Memory B cell (primary cell): ENCODE measurements at regions not wholly inside any gene's neighbourhood (a gene's known extent, or its start where the extent isn't known, plus 50 kb on each side); places are given as distances from the start of the nearest gene placed in this dataset.

Experiments used
- ATAC-seq: fragments of 150-1000 bp; cut with Tn5 transposase; 2 replicates; pipeline ENCODE4 v1.10.0; 2021; ENCODE audit warnings: low read depth, mild to moderate bottlenecking, moderate library complexity
- DNase-seq, 2 donors: peaks; one replicate each; pipeline ENCODE4 v3.0.0; 2022; ENCODE audit warnings: low spot score in 2 of 2
- H3K27ac Mint-ChIP-seq: one replicate; pipeline ENCODE4 v1.8.0; 2022; ENCODE audit warnings: mild to moderate bottlenecking, moderate library complexity, mixed read lengths
- H3K27me3 Mint-ChIP-seq: one replicate; pipeline ENCODE4 v1.8.0; 2022; ENCODE audit warnings: mixed read lengths
- H3K36me3 Mint-ChIP-seq: one replicate; pipeline ENCODE4 v1.8.0; 2022; ENCODE audit warnings: mild to moderate bottlenecking, mixed read lengths
- H3K4me1 Mint-ChIP-seq: one replicate; pipeline ENCODE4 v1.8.0; 2022; ENCODE audit warnings: mixed read lengths
- H3K4me3 Mint-ChIP-seq: one replicate; pipeline ENCODE4 v1.8.0; 2022; ENCODE audit warnings: mild to moderate bottlenecking, moderate library complexity, mixed read lengths
- H3K9me3 Mint-ChIP-seq: one replicate; pipeline ENCODE4 v1.8.0; 2022; ENCODE audit warnings: mixed read lengths

DNA sequence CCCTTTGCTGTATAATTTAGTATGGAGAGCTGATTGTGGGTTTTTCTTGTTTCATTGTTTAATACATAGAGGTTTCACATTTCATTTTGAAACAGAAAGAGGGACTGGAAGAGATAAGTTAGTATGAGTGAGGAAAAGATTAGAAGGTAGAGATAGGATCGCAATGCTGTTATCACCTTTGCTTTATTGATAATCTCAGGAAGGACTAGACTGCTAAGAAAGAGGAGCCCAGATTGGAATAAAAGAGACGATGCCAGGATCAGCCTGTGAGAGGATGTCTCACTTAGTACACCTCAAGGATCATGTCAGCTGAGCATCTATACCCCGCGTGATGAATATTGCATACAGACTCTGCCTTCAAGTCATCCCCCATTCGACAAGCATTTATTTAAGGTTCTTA is 178.0 kb upstream of the DMAC1 start:
- Mint-ChIP-seq H3K27ac (no peak overlapping the region), H3K27me3 (no peaks in the 10 kb centered on the region), H3K36me3 (no peaks in the 10 kb centered on the region), H3K4me3 (no peak overlapping the region), H3K9me3 (no peaks in the 10 kb centered on the region), H3K4me1 (peaks cover 51% of the 10 kb centered on the region)
- DNase-seq: no peak
- ATAC-seq: no peak

DNA sequence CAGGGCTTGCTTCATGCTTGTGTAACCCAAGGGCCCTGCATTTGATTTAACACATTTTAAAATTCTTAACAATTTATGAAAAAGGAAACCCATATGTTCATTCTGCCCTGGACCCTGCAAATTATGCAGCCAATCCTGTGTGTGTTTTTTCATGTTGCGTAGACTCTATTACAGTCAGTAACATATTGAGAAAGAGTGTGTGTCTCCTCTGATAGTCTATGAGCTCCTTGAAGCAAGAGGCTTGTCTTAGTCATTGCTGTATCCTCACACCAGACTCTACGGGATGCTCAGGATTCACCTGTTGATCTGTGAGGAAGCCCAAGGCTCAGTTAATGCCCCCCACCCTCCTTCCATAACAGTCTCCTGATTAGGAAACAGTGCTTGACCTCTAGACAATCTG is 177.3 kb upstream of the DMAC1 start:
- peak overlapping the region; percentile 36 for H3K27ac Mint-ChIP-seq
- peaks cover 53% of the 10 kb centered on the region for H3K4me1 Mint-ChIP-seq
- DNase-seq (no peak), ATAC-seq (no peak)
- H3K36me3 Mint-ChIP-seq: no peaks in the 10 kb centered on the region
- H3K9me3 Mint-ChIP-seq: no peaks in the 10 kb centered on the region
- no peaks in the 10 kb centered on the region for H3K27me3 Mint-ChIP-seq
- H3K4me3 Mint-ChIP-seq: no peak overlapping the region

DNA sequence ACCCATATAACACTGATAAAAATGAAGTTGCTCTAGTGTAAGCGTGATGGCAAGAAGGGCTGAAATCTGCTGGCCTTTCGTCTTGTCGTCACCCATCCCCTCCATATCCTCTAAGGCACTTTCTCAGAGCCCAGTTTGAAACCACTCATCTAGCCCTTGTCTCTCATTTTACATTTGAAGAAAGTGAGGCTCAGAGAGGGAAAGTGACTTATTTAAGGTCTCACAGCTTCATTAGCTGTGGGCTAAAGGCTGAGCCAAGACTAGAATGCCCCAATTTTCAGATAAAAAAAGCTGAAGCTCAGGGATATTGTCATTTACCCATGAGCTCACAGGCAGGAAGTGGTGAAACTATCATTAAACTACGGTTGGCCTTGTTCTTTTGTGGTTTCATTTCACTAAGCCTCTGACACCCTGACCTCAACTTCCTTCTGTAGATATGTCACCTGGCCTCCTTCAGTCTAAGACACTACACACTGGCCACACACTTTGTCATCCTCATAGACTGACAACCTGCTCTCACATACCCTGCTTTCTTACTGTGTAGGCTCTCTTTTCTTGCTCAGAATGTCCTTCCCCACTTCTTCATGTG is 176.7 kb upstream of the DMAC1 start:
- peak overlapping the region; percentile 41 for H3K4me3 Mint-ChIP-seq
- DNase-seq (peak; percentile 18 to 68), ATAC-seq (peak; percentile 93)
- peaks cover 50% of the 10 kb centered on the region for H3K4me1 Mint-ChIP-seq
- no peaks in the 10 kb centered on the region for H3K9me3 Mint-ChIP-seq
- H3K27ac Mint-ChIP-seq: peak overlapping the region; percentile 36
- H3K27me3 Mint-ChIP-seq: no peaks in the 10 kb centered on the region
- no peaks in the 10 kb centered on the region for H3K36me3 Mint-ChIP-seq

DNA sequence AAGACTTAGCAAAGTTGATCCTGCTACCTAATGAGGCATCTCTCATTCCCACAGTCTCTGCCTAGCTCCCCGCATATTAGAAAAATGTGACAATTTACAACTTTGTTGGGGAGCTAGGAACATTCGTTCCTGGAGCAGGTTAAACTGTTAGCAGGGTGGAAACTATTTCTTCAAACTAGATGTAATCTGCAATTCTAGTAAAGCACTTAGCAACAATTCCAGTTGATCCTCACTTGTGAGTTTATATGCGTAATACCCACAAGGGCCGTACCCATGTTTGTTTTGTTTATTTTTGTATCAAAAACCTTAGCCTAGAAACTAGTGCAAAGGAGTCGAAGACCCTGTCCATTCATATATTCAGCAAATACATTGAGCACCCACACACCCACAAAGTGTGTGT is 175.8 kb upstream of the DMAC1 start:
- DNase-seq (no peak), ATAC-seq (no peak)
- Mint-ChIP-seq H3K27ac (peak overlapping the region; percentile 65), H3K36me3 (no peaks in the 10 kb centered on the region), H3K4me1 (peaks cover 46% of the 10 kb centered on the region), H3K9me3 (no peaks in the 10 kb centered on the region), H3K4me3 (peak overlapping the region; percentile 37), H3K27me3 (no peaks in the 10 kb centered on the region)

DNA sequence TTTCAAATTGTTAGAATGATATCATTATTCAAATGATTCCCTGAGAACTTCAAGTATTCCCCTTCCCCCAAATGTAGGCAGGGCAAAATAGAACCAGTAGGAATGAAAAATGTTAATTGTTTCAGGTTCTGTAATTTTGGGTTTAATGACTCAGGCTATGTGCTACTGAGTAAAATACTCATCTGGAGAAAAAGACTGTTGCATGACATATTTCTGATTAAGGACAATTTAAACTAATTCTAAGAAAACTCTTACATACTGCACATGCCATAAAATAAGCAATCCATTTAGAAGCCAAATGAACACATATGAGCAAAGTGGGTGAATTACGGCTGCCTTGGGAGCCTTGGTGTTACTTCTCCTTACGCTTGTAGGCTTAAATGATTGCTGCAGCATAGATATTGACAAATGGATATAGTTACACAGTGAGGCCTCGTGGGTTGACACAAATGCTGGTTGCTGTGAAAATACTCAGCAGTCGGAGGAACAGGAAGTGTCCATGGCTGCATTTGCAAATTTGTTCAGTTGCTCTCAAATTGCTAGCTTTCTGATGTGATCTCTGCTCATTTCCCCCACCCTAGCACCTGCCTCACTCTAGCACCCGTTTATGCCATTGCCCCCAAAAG is 174.9 kb upstream of the DMAC1 start:
- DNase-seq (peak in 1 of 2 donors; percentile 32), ATAC-seq (peak; percentile 59)
- peak overlapping the region; percentile 65 for H3K27ac Mint-ChIP-seq
- H3K27me3 Mint-ChIP-seq: no peaks in the 10 kb centered on the region
- H3K36me3 Mint-ChIP-seq: no peaks in the 10 kb centered on the region
- H3K4me3 Mint-ChIP-seq: peak overlapping the region; percentile 37
- peaks cover 46% of the 10 kb centered on the region for H3K4me1 Mint-ChIP-seq
- H3K9me3 Mint-ChIP-seq: no peaks in the 10 kb centered on the region

DNA sequence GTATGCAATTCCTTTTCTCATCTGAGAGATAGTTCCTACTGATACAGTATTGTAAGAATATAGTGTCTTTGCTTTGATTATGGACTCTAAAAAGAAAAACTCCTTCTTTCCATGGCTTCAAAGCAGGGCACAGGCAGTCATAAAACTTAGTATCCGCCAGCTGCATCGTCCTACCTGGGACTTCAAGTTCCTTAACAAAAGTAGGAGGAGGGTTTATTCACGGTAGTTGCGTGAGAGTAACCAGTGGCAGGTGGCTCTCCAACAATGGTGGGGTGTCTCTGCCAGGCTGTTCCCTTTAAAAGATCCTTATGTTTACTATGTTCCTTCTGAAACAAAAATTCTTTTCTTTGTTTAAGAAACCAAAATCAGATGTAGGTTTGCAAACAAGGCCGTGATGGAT is 173.5 kb upstream of the DMAC1 start:
- DNase-seq (no peak), ATAC-seq (no peak)
- Mint-ChIP-seq H3K27me3 (no peaks in the 10 kb centered on the region), H3K4me1 (peaks cover 40% of the 10 kb centered on the region), H3K4me3 (no peak overlapping the region), H3K27ac (no peak overlapping the region), H3K36me3 (no peaks in the 10 kb centered on the region), H3K9me3 (no peaks in the 10 kb centered on the region)

DNA sequence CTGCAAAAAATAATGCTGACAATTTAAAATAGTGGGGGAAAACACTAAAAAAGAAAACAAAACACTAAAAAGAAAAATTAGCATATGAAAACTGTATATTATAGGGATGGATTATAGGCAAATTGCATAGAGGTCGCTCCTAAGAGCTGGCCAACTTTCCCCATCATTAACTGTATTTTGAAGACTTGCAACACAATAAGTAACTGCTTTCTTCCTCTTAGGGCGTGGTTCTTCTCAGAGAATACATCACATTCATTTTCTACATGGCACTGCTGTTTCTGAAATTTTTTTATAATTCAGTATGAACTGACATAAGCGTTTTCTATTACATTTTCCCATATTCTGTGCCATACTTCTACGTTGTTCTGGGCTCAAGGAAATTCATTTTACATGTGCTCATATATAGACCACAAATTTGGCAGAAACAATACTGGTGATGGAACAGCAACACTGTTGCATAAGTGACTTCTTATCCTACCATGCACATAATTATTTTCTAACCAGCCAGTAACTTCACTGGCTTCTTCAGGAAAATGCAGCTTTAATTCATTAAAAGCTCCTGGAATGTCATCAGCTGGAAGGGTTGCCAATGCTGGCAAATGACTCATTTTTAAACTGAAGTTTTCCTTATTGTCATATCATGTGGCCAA is 171.2 kb upstream of the DMAC1 start:
- DNase-seq (no peak), ATAC-seq (no peak)
- peaks cover 26% of the 10 kb centered on the region for H3K4me1 Mint-ChIP-seq
- no peak overlapping the region for H3K27ac Mint-ChIP-seq
- H3K36me3 Mint-ChIP-seq: no peaks in the 10 kb centered on the region
- H3K27me3 Mint-ChIP-seq: no peaks in the 10 kb centered on the region
- H3K4me3 Mint-ChIP-seq: no peak overlapping the region
- no peaks in the 10 kb centered on the region for H3K9me3 Mint-ChIP-seq

DNA sequence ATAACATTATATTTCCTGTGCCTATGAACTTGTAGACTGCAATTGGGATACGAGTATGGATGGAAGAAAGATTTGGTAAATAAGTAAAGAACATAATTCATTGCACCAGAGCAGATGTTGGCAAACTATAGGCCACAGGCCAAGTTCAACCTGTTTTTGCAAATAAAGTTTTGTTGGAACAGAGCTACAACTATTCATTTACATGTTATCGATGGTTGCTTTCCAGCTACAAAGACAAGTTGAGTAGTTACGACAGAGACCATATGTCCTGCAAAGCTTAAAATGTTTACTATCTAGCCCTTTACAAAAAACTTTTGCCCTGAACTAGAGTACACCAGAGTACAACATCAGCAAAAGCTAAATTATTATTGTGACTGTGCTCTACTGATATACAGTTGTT is 169.1 kb upstream of the DMAC1 start:
- Mint-ChIP-seq H3K27ac (no peak overlapping the region), H3K9me3 (no peaks in the 10 kb centered on the region), H3K27me3 (no peaks in the 10 kb centered on the region), H3K36me3 (no peaks in the 10 kb centered on the region), H3K4me3 (no peak overlapping the region), H3K4me1 (peaks cover 10% of the 10 kb centered on the region)
- ATAC-seq (no peak), DNase-seq (no peak)

DNA sequence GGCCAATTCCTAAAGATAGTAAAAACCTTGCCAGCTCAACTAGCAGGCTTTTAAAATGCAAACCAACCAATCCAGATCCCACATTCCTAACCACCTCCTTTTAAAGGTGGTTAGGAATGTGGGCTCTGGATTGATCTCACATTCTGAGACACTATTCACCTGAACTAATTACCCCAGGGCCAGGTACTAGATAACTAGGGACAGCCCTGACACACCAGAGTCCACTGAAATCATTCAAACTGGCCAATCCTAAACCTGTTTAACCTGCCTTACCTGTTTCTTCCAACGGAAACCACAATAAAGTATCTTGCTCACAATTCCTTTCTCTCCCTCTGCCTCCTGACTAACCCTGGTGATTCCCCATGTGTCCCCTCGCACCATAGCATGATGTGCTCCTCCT is 168.3 kb upstream of the DMAC1 start:
- no peaks in the 10 kb centered on the region for H3K36me3 Mint-ChIP-seq
- peaks cover 8% of the 10 kb centered on the region for H3K4me1 Mint-ChIP-seq
- H3K27me3 Mint-ChIP-seq: no peaks in the 10 kb centered on the region
- H3K9me3 Mint-ChIP-seq: no peaks in the 10 kb centered on the region
- H3K4me3 Mint-ChIP-seq: no peak overlapping the region
- DNase-seq: no peak
- no peak overlapping the region for H3K27ac Mint-ChIP-seq
- no peak for ATAC-seq

DNA sequence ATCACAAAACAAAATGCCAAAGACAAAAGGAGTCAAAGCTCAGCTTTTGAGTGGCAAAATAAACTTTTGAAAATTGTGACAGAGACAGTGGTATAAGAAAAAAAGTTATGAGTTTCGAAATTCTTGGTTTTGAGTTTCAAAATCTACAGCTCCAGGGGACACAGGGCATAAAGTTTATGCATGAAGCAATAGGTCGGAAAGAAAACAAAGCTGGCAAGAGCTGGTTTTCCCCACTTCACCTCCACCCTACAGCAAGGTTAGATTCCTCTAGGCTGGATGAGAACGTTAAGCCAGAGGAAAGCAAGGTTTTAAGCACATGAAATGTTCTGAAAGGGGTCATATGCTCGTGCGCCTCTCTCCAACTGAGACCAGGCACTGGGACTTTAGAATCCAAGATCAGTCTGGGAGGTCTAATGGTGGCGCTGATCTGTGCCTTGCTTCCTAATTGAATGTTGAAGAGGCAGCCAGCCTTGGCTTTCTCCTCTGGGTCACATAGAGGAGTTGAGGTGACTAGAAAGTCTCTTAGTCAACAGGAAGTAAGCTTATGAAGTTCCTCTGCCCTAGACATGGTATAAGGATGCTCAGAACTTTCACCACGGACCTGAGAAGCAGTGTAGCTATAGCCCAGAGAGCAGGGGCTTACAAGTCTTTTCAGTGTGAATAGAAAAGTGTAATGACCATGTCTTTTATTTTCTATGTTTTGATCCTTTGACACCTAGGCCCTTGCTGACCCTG is 167.7 kb upstream of the DMAC1 start:
- no peak overlapping the region for H3K4me3 Mint-ChIP-seq

DNA sequence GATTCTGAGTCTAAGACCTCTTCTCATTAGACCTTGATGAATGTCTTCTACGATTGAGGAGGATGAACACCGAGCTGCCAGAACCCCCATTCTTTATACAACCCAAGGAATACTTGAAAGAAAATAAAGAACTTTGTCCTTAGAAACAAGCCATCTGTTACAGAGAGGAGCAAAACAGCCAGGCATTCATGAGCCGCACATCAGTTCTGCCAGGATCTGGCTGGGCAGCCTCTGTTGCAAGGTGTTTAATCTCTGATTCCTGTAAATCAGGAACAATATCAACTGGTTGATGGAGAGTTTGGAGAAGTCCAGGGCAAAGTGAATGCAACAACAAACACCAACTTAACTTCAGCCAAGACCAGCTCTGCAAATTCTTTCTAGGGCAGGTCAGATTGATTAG is 165.5 kb upstream of the DMAC1 start:
- no peak overlapping the region for H3K27ac Mint-ChIP-seq
- H3K27me3 Mint-ChIP-seq: no peaks in the 10 kb centered on the region
- DNase-seq (no peak), ATAC-seq (no peak)
- no peaks in the 10 kb centered on the region for H3K9me3 Mint-ChIP-seq
- peaks cover 3% of the 10 kb centered on the region for H3K4me1 Mint-ChIP-seq
- no peak overlapping the region for H3K4me3 Mint-ChIP-seq
- no peaks in the 10 kb centered on the region for H3K36me3 Mint-ChIP-seq

More for the DNA sequence above, 167.7 kb upstream of the DMAC1 start:
- Mint-ChIP-seq H3K36me3 (no peaks in the 10 kb centered on the region), H3K9me3 (no peaks in the 10 kb centered on the region), H3K4me1 (peaks cover 6% of the 10 kb centered on the region), H3K27me3 (no peaks in the 10 kb centered on the region), H3K27ac (no peak overlapping the region)
- ATAC-seq (no peak), DNase-seq (no peak)

DNA sequence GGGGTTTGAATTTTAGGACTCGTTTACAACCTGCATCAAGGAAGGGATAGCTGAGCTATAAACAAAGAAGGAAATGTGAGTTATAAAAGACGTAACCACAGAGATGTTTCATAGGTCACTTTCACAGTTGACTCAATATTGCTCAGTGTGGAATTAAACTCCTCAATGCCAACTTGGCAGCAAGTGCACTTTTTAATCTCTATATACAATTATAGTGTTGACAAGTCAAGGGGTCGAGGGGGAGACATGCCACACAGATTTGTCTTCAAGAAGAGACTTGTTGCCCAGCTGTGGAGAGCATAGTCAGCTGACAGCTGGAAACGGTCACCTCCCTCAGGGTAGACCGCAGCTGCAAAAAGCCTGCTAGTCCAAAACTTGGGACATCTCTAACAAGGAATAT is 163.4 kb upstream of the DMAC1 start:
- H3K27me3 Mint-ChIP-seq: no peaks in the 10 kb centered on the region
- ATAC-seq: no peak
- H3K4me3 Mint-ChIP-seq: no peak overlapping the region
- no peak for DNase-seq
- no peak overlapping the region for H3K27ac Mint-ChIP-seq
- H3K36me3 Mint-ChIP-seq: no peaks in the 10 kb centered on the region
- H3K4me1 Mint-ChIP-seq: peaks cover 5% of the 10 kb centered on the region
- no peaks in the 10 kb centered on the region for H3K9me3 Mint-ChIP-seq

DNA sequence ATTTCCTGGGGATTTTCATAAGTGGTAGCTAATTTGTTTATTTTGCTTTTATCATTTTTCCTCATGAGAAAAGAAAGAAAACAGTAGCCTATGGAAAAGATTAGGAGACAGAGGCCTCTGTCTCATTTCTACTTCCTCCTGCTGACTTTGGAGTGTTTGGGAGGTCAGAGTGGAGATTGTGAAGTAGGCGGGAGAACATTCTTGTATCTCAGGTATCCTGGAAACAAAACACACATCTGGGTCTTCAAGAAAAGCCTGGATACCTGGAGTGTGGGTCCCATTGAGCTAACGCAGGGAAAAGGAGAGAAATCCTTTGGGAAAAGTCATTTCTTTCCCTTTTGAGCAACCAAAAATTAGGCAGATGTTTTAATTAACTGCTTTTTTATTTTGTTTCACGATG is 161.5 kb upstream of the DMAC1 start:
- H3K36me3 Mint-ChIP-seq: no peaks in the 10 kb centered on the region

DNA sequence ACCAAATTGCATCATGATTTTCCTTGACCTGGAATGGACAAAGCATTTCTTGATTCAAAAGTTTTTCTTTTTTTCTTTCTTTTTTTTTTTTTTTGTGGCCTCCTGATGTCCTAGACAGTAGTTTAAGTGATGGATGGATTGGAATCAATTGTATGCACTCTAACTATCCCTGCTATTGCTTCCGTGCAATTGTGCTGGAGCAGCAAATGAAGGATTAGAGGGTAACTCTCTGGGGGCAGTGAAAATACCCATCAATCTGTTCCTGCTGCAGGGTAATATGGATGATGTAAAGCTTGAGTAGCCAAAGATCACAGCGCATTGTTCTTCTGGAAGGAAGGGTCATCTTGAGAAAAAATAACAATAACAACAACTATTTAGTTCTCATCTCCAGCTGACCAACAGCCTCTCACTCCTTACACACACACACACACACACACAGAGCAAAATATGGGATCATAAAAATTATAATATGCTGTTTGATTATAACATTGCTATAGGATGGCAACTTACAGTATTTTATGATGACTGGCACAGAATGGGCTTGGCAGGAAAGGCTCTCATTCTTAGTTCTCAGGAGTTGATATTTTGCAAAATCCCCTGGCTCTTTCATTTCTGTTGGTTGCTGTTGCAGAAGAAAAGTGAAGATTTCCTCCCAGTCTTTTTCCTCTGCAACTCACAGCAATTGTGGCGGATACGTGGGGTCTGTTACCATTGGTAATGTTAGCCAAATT is 160.9 kb upstream of the DMAC1 start:
- Mint-ChIP-seq H3K4me1 (peaks cover 3% of the 10 kb centered on the region), H3K4me3 (no peak overlapping the region), H3K36me3 (no peaks in the 10 kb centered on the region), H3K27me3 (no peaks in the 10 kb centered on the region), H3K9me3 (no peaks in the 10 kb centered on the region), H3K27ac (no peak overlapping the region)
- DNase-seq (no peak), ATAC-seq (no peak)

More for the DNA sequence above, 161.5 kb upstream of the DMAC1 start:
- Mint-ChIP-seq H3K4me3 (no peak overlapping the region), H3K27me3 (no peaks in the 10 kb centered on the region), H3K9me3 (no peaks in the 10 kb centered on the region), H3K27ac (no peak overlapping the region), H3K4me1 (peaks cover 3% of the 10 kb centered on the region)
- ATAC-seq (no peak), DNase-seq (no peak)
